A673 (cell line): ENCODE measurements at regions not wholly inside any gene's neighbourhood (a gene's known extent, or its start where the extent isn't known, plus 50 kb on each side); places are given as distances from the start of the nearest gene placed in this dataset.

Experiments
- CTCF ChIP-seq: fragments of 300-800, 200-600 bp; sonication (generic); conservative IDR thresholded peaks from 2 replicates; pipeline ENCODE4 v1.5.1; 2017; ENCODE audit warnings: low read depth, mild to moderate bottlenecking, antibody characterized with exemption, low read length, moderate library complexity, mixed read lengths
- EZH2 ChIP-seq: fragments of 200-600 bp; sonication (generic); IDR thresholded peaks from 2 replicates; pipeline ENCODE4 v1.6.1; 2017; ENCODE audit warnings: borderline replicate concordance, low read depth, mild to moderate bottlenecking, mixed read lengths, antibody characterized with exemption, low read length; ENCODE audit not compliant: poor library complexity, severe bottlenecking

- no peak for TF ChIP-seq CTCF
- TF ChIP-seq EZH2, result no peak
Observed at GRCh38 chr5:167658889-167659288, 632.6 kb upstream of the WWC1 start.
